K562 (cell line): ENCODE measurements at regions not wholly inside any gene's neighbourhood (a gene's known extent, or its start where the extent isn't known, plus 50 kb on each side); places are given as distances from the start of the nearest gene placed in this dataset.

Experiments
- ATF3 ChIP-seq, 2 experiments: fragments of 450-650 bp in 1 of 2; sonication (generic) in 1 of 2; formaldehyde crosslinking in 1 of 2; IDR thresholded peaks in 1 of 2; conservative IDR thresholded peaks in 1 of 2; 2 replicates each; pipeline versions ENCODE4 v1.6.1 to v1.8.1; 2016 to 2023; ENCODE audit warnings: mild to moderate bottlenecking in 2 of 2, moderate library complexity in 2 of 2, inconsistent platforms in 1 of 2, missing genetic modification reagents in 1 of 2
- E2F4 ChIP-seq: sonication (generic); formaldehyde crosslinking; IDR thresholded peaks from 2 replicates; pipeline ENCODE4 v1.8.0; 2022; ENCODE audit warnings: mild to moderate bottlenecking, low read depth, missing genetic modification reagents
- EP300 ChIP-seq: IDR thresholded peaks from 2 replicates; pipeline ENCODE4 v1.6.1; 2012; ENCODE audit warnings: low read length, improper control_type of control experiment
- NFRKB ChIP-seq: fragments of 450-650 bp; IDR thresholded peaks from 2 replicates; pipeline ENCODE4 v1.6.1; 2016; ENCODE audit warnings: low read depth
- PTTG1 ChIP-seq: fragments of 450-650 bp; IDR thresholded peaks from 2 replicates; pipeline ENCODE4 v1.6.1; 2016; ENCODE audit warnings: low read depth, mild to moderate bottlenecking, missing genetic modification characterization, missing compliant biosample characterization

GRCh38 chr17:15893658-15894024 is 51.3 kb upstream of the ADORA2B start:
- no peak for TF ChIP-seq E2F4
- TF ChIP-seq EP300: no peak
- no peak for TF ChIP-seq NFRKB
- no peak for TF ChIP-seq ATF3 (IDR thresholded peaks at IDR 0.05)
- no peak for TF ChIP-seq ATF3 (CRISPR knock-in tag; conservative IDR thresholded peaks at IDR 0.05)
- TF ChIP-seq PTTG1 (tag): no peak
